Sigmoid colon (tissue), 6 donors: ENCODE measurements at regions not wholly inside any gene's neighbourhood (a gene's known extent, or its start where the extent isn't known, plus 50 kb on each side); places are given as distances from the start of the nearest gene placed in this dataset.

Experiments used
- DNase-seq: peaks from one replicate; pipeline ENCODE4 v3.0.0-alpha.2; 2019
- H3K27ac ChIP-seq, 4 donors: fragments of 200-600 bp; sonication (generic); one replicate each; pipeline ENCODE4 v1.5.1; 2016 to 2019; ENCODE audit warnings: mild to moderate bottlenecking in 1 of 4
- H3K27me3 ChIP-seq, 3 donors: fragments of 200-600 bp; sonication (generic); one replicate each; pipeline ENCODE4 v1.5.1; 2019; ENCODE audit warnings: mild to moderate bottlenecking in 1 of 3
- H3K36me3 ChIP-seq, 4 donors: fragments of 200-600 bp; sonication (generic); one replicate each; pipeline ENCODE4 v1.5.1; 2016 to 2019
- H3K4me1 ChIP-seq, 4 donors: fragments of 200-600 bp; sonication (generic); one replicate each; pipeline ENCODE4 v1.5.1; 2017 to 2019
- H3K4me3 ChIP-seq, 4 donors: fragments of 200-600 bp; sonication (generic); one replicate each; pipeline ENCODE4 v1.5.1; 2017 to 2019; ENCODE audit warnings: mild to moderate bottlenecking in 2 of 4, moderate library complexity in 1 of 4
- H3K9me3 ChIP-seq, 4 donors: fragments of 200-600 bp in 3 of 4; sonication (generic) in 3 of 4; one replicate each; pipeline versions ENCODE4 v1.5.1 to v1.6.1; 2013 to 2019
- CTCF ChIP-seq, 4 experiments: fragments of 450-650 bp in 3 of 4; fragments of 200-600 bp in 1 of 4; IDR thresholded peaks; one replicate each; pipeline ENCODE4 v1.5.1; 2016 to 2019; ENCODE audit warnings: antibody characterized with exemption in 4 of 4, mild to moderate bottlenecking in 3 of 4, moderate library complexity in 2 of 4
- EP300 ChIP-seq, 4 donors: sonication (generic); formaldehyde crosslinking; IDR thresholded peaks; one replicate each; pipeline ENCODE4 v1.6.1; 2017; ENCODE audit warnings: antibody characterized with exemption in 4 of 4
- POLR2A ChIP-seq, 2 donors: fragments of 450-650 bp; IDR thresholded peaks; one replicate each; pipeline ENCODE4 v1.6.1; 2016; ENCODE audit warnings: antibody characterized with exemption in 2 of 2, mild to moderate bottlenecking in 2 of 2, moderate library complexity in 2 of 2
- POLR2AphosphoS5 ChIP-seq, 4 donors: sonication (generic); formaldehyde crosslinking; IDR thresholded peaks; one replicate each; pipeline ENCODE4 v1.6.1; 2017; ENCODE audit warnings: antibody characterized with exemption in 4 of 4
- WGBS, 2 donors: extraction: QIAGEN DNeasy Blood & Tissue Kit; methylation state at CpG; one replicate each; pipeline ENCODE4 v1.1.7; 2013; 5-methylcytosine and 5-hydroxymethylcytosine counted together
- intact Hi-C: fragments of 100-400 bp; cut with DNase I; formaldehyde crosslinking; loops from one replicate; pipeline ENCODE4 v1.15.1; 2023
- donor health status: healthy with polysubstance abuse.
- donor health status: healthy.

- no peak for TF ChIP-seq POLR2AphosphoS5 (IDR thresholded peaks at IDR 0.05)
- TF ChIP-seq EP300 (IDR thresholded peaks at IDR 0.05), result no peak
- TF ChIP-seq POLR2A (IDR thresholded peaks at IDR 0.05), result no peak
- TF ChIP-seq CTCF (IDR thresholded peaks at IDR 0.05), result no peak
- DNase-seq, result no peak
- Histone ChIP-seq H3K27me3 (no peaks in the 10 kb centered on the region), H3K4me3 (no peak overlapping the region), H3K27ac (no peak overlapping the region), H3K4me1 (no peaks in the 10 kb centered on the region), H3K36me3 (no peaks in the 10 kb centered on the region), H3K9me3 (no peaks in the 10 kb centered on the region)
- intact Hi-C loops, result no loop called here
- 91 to 93% methylated on average over 5 of the region's 5 CpGs for WGBS, 2 donors
Observed at GRCh38 chr2:58930537-58930936, 689.4 kb upstream of the FANCL start.

GRCh38 chr2:58928973-58929372, 687.8 kb upstream of the FANCL start:
- no peak overlapping the region for H3K27ac ChIP-seq
- H3K27me3 ChIP-seq, result no peaks in the 10 kb centered on the region
- no peaks in the 10 kb centered on the region for H3K9me3 ChIP-seq
- no peak for TF ChIP-seq POLR2AphosphoS5 (IDR thresholded peaks at IDR 0.05)
- no peaks in the 10 kb centered on the region for H3K4me1 ChIP-seq
- H3K36me3 ChIP-seq, result no peaks in the 10 kb centered on the region
- no peak overlapping the region for H3K4me3 ChIP-seq
- intact Hi-C loops, result no loop called here
- no peak for DNase-seq

- H3K4me3 ChIP-seq, result no peak overlapping the region
- TF ChIP-seq CTCF (IDR thresholded peaks at IDR 0.05) (no peak), EP300 (IDR thresholded peaks at IDR 0.05) (no peak), POLR2AphosphoS5 (IDR thresholded peaks at IDR 0.05) (no peak), POLR2A (IDR thresholded peaks at IDR 0.05) (no peak)
- WGBS, 2 donors, result 65 to 72% methylated on average over 6 of the region's 6 CpGs
- no peaks in the 10 kb centered on the region for H3K27me3 ChIP-seq
- H3K4me1 ChIP-seq, result no peaks in the 10 kb centered on the region
- no peaks in the 10 kb centered on the region for H3K9me3 ChIP-seq
- H3K36me3 ChIP-seq, result no peaks in the 10 kb centered on the region
- H3K27ac ChIP-seq, result no peak overlapping the region
- no peak for DNase-seq
- intact Hi-C loops, result no loop called here
Observed at GRCh38 chr2:58928391-58928790, 687.3 kb upstream of the FANCL start.

GRCh38 chr2:58926112-58926511, 685.0 kb upstream of the FANCL start:
- no peaks in the 10 kb centered on the region for H3K9me3 ChIP-seq
- no peak for DNase-seq
- no peaks in the 10 kb centered on the region for H3K4me1 ChIP-seq
- no peaks in the 10 kb centered on the region for H3K36me3 ChIP-seq
- no peak overlapping the region for H3K4me3 ChIP-seq
- no peak for TF ChIP-seq CTCF (IDR thresholded peaks at IDR 0.05)
- TF ChIP-seq POLR2AphosphoS5 (IDR thresholded peaks at IDR 0.05), result no peak
- no peak for TF ChIP-seq POLR2A (IDR thresholded peaks at IDR 0.05)
- no peak for TF ChIP-seq EP300 (IDR thresholded peaks at IDR 0.05)
- 94% methylated on average over 5 of the region's 5 CpGs for WGBS, 2 donors
- no peaks in the 10 kb centered on the region for H3K27me3 ChIP-seq
- no peak overlapping the region for H3K27ac ChIP-seq
- intact Hi-C loops, result no loop called here

DNA sequence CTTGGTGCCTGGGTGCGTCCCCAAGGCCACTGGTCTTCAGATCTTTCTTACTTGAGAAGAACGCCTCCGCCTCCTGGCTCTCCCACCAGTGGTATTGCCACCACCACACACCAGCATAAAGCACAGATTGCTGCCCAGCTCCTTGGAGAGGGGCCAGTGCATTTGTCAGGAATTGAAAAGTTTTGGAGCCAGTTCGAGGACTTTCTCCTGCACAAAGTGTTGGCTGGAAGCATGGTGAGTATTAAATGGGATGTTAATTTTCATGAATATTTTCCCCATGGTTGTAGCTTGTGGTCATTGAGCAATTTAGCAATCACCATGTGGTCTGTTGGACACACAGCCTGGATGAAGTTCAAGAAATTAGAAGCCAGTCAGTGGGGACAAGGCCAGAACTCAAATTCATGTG, 684.6 kb upstream of the FANCL start:
- no peaks in the 10 kb centered on the region for H3K36me3 ChIP-seq
- TF ChIP-seq POLR2AphosphoS5 (IDR thresholded peaks at IDR 0.05) (no peak), POLR2A (IDR thresholded peaks at IDR 0.05) (no peak), EP300 (IDR thresholded peaks at IDR 0.05) (no peak), CTCF (IDR thresholded peaks at IDR 0.05) (no peak)
- no peaks in the 10 kb centered on the region for H3K27me3 ChIP-seq
- 83 to 85% methylated on average over 4 of the region's 4 CpGs for WGBS, 2 donors
- DNase-seq, result no peak
- H3K27ac ChIP-seq, result no peak overlapping the region
- intact Hi-C loops, result no loop called here
- no peak overlapping the region for H3K4me3 ChIP-seq
- no peaks in the 10 kb centered on the region for H3K9me3 ChIP-seq
- no peaks in the 10 kb centered on the region for H3K4me1 ChIP-seq
